ENCODE measurements at regions not wholly inside any gene's neighbourhood (a gene's known extent, or its start where the extent isn't known, plus 50 kb on each side); places are given as distances from the start of the nearest gene placed in this dataset.

- Histone ChIP-seq H3K4me3 (no peak overlapping the region), H3K36me3 (no peaks in the 10 kb centered on the region), H3K4me1 (no peaks in the 10 kb centered on the region), H3K9me3 (no peaks in the 10 kb centered on the region), H3K27ac (no peak overlapping the region), H3K27me3 (no peaks in the 10 kb centered on the region)
- WGBS, 2 donors, result 89 to 92% methylated on average over 9 of the region's 9 CpGs
- DNase-seq, result no peak
- TF ChIP-seq EP300 (IDR thresholded peaks at IDR 0.05), result no peak
- no peak for TF ChIP-seq POLR2AphosphoS5 (IDR thresholded peaks at IDR 0.05)
- no peak for TF ChIP-seq CTCF (IDR thresholded peaks at IDR 0.05)
- no peak for TF ChIP-seq POLR2A (IDR thresholded peaks at IDR 0.05)
- intact Hi-C loops (cut with DNase I), result no loop called here
Measured at GRCh38 chr18:65278939-65279667, 471.7 kb upstream of the CDH7 start.

- TF ChIP-seq EP300 (IDR thresholded peaks at IDR 0.05), result no peak
- no peak for TF ChIP-seq CTCF (IDR thresholded peaks at IDR 0.05)
- TF ChIP-seq POLR2A (IDR thresholded peaks at IDR 0.05), result no peak
- no peak for TF ChIP-seq POLR2AphosphoS5 (IDR thresholded peaks at IDR 0.05)
- Histone ChIP-seq H3K4me3 (no peak overlapping the region), H3K4me1 (no peaks in the 10 kb centered on the region), H3K9me3 (no peaks in the 10 kb centered on the region), H3K27ac (no peak overlapping the region), H3K36me3 (no peaks in the 10 kb centered on the region), H3K27me3 (no peaks in the 10 kb centered on the region)
- intact Hi-C loops (cut with DNase I), result no loop called here
- DNase-seq, result no peak
- 32 to 74% methylated on average over 1 of the region's 1 CpG for WGBS, 2 donors
Measured at GRCh38 chr18:65269375-65269774, 481.4 kb upstream of the CDH7 start.

GRCh38 chr18:65265761-65266160, 485.1 kb upstream of the CDH7 start:
- 87 to 92% methylated on average over 1 of the region's 1 CpG for WGBS, 2 donors
- Histone ChIP-seq H3K4me1 (no peaks in the 10 kb centered on the region), H3K27ac (no peak overlapping the region), H3K9me3 (no peaks in the 10 kb centered on the region), H3K36me3 (no peaks in the 10 kb centered on the region), H3K27me3 (no peaks in the 10 kb centered on the region), H3K4me3 (no peak overlapping the region)
- no peak for DNase-seq
- TF ChIP-seq CTCF (IDR thresholded peaks at IDR 0.05) (no peak), POLR2AphosphoS5 (IDR thresholded peaks at IDR 0.05) (no peak), EP300 (IDR thresholded peaks at IDR 0.05) (no peak), POLR2A (IDR thresholded peaks at IDR 0.05) (no peak)
- intact Hi-C loops (cut with DNase I), result no loop called here

GRCh38 chr18:65260030-65260429, 490.8 kb upstream of the CDH7 start:
- Histone ChIP-seq H3K4me1 (no peaks in the 10 kb centered on the region), H3K4me3 (no peak overlapping the region), H3K27me3 (no peaks in the 10 kb centered on the region), H3K36me3 (no peaks in the 10 kb centered on the region), H3K9me3 (no peaks in the 10 kb centered on the region), H3K27ac (no peak overlapping the region)
- intact Hi-C loops (cut with DNase I), result no loop called here
- WGBS, 2 donors, result 36 to 43% methylated on average over 2 of the region's 2 CpGs
- TF ChIP-seq CTCF (IDR thresholded peaks at IDR 0.05), result no peak
- no peak for TF ChIP-seq POLR2A (IDR thresholded peaks at IDR 0.05)
- no peak for TF ChIP-seq EP300 (IDR thresholded peaks at IDR 0.05)
- TF ChIP-seq POLR2AphosphoS5 (IDR thresholded peaks at IDR 0.05), result no peak
- no peak for DNase-seq

- 93% methylated on average over 2 of the region's 2 CpGs for WGBS, 2 donors
- DNase-seq, result no peak
- intact Hi-C loops (cut with DNase I), result no loop called here
- no peak overlapping the region for H3K27ac ChIP-seq
- H3K36me3 ChIP-seq, result no peaks in the 10 kb centered on the region
- no peaks in the 10 kb centered on the region for H3K27me3 ChIP-seq
- H3K4me3 ChIP-seq, result no peak overlapping the region
- H3K4me1 ChIP-seq, result no peaks in the 10 kb centered on the region
- H3K9me3 ChIP-seq, result no peaks in the 10 kb centered on the region
- TF ChIP-seq EP300 (IDR thresholded peaks at IDR 0.05), result no peak
- TF ChIP-seq POLR2A (IDR thresholded peaks at IDR 0.05), result no peak
- TF ChIP-seq POLR2AphosphoS5 (IDR thresholded peaks at IDR 0.05), result no peak
- TF ChIP-seq CTCF (IDR thresholded peaks at IDR 0.05), result no peak
Measured at GRCh38 chr18:65259403-65259802, 491.4 kb upstream of the CDH7 start.
